HepG2 (cell line): ENCODE measurements at regions not wholly inside any gene's neighbourhood (a gene's known extent, or its start where the extent isn't known, plus 50 kb on each side); places are given as distances from the start of the nearest gene placed in this dataset.

Experiments
- FOSL1 ChIP-seq: sonication (generic); formaldehyde crosslinking; IDR thresholded peaks from 2 replicates; pipeline ENCODE4 v1.9.0; 2021; ENCODE audit warnings: missing genetic modification reagents, borderline replicate concordance
- GABPB1 ChIP-seq: IDR thresholded peaks from 2 replicates; pipeline ENCODE4 v1.6.1; 2016; ENCODE audit warnings: mild to moderate bottlenecking, missing genetic modification reagents, moderate library complexity, missing compliant biosample characterization
- MYC ChIP-seq: sonication (generic); formaldehyde crosslinking; IDR thresholded peaks from 2 replicates; pipeline ENCODE4 v1.9.0; 2021; ENCODE audit warnings: missing genetic modification reagents, borderline replicate concordance
- NR2C2 ChIP-seq: sonication (generic); formaldehyde crosslinking; IDR thresholded peaks from 2 replicates; pipeline ENCODE4 v1.4.0; 2020; ENCODE audit warnings: missing genetic modification reagents, mild to moderate bottlenecking, moderate library complexity, borderline replicate concordance
- POLR2A ChIP-seq, 2 experiments: IDR thresholded peaks; 2 replicates each; pipeline ENCODE4 v1.6.1; 2011; ENCODE audit warnings: low read depth in 2 of 2, low read length in 2 of 2, mild to moderate bottlenecking in 1 of 2, moderate library complexity in 1 of 2; ENCODE audit not compliant: insufficient read depth in 1 of 2
- RCOR2 ChIP-seq: IDR thresholded peaks from 2 replicates; pipeline ENCODE4 v1.6.1; 2016; ENCODE audit warnings: missing biosample characterization, missing genetic modification reagents
- SUZ12 ChIP-seq: fragments of 150-350 bp; IDR thresholded peaks from 2 replicates; pipeline ENCODE4 v1.6.1; 2014; ENCODE audit warnings: low read depth, low read length
- TARDBP ChIP-seq: sonication (generic); formaldehyde crosslinking; IDR thresholded peaks from 2 replicates; pipeline ENCODE4 v1.8.0; 2022; ENCODE audit warnings: mild to moderate bottlenecking, missing genetic modification reagents
- ZBTB37 ChIP-seq: sonication (generic); formaldehyde crosslinking; IDR thresholded peaks from 2 replicates; pipeline ENCODE4 v1.4.0; 2020; ENCODE audit warnings: mild to moderate bottlenecking, missing genetic modification reagents

DNA sequence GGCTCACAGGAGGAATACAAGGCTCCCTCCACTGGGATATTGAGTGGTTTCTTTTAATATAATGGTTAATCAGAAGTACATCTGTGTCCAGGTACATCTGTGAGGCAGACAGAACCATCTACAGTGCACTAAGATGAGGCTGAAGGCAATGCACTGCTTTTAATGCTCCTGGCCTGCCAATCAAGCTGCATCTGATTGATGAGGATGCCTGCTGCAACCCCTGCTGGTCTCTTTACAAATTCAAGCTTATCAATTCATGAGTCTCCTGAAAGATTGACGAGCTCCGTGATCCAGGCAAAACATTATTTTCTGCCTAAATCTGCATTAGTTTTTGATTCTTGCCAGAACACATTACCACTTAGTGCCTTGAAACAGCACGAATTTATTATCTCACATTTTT is 1139.1 kb downstream of the AACS start:
- TF ChIP-seq MYC (CRISPR knock-in tag) = no peak
- no peak for TF ChIP-seq POLR2A (IDR thresholded peaks at IDR 0.05; ENCODE audit: insufficient read depth in 1 of 2, low read depth in 2 of 2, low read length in 2 of 2)
- TF ChIP-seq TARDBP (CRISPR knock-in tag) = no peak
- no peak for TF ChIP-seq FOSL1 (CRISPR knock-in tag)
- no peak for TF ChIP-seq ZBTB37 (CRISPR knock-in tag)
- TF ChIP-seq SUZ12 = no peak
- TF ChIP-seq GABPB1 (CRISPR knock-in tag) = no peak
- TF ChIP-seq NR2C2 = no peak
- no peak for TF ChIP-seq RCOR2 (CRISPR knock-in tag)
